HG02885 (cell line): ENCODE measurements at regions not wholly inside any gene's neighbourhood (a gene's known extent, or its start where the extent isn't known, plus 50 kb on each side); places are given as distances from the start of the nearest gene placed in this dataset.

ENCODE experiments used
- ATAC-seq: cut with Tn5 transposase; IDR thresholded peaks from one replicate; pipeline ENCODE4 v1.9.1; 2021; ENCODE audit warnings: mild to moderate bottlenecking; ENCODE audit not compliant: unreplicated experiment, poor library complexity

DNA sequence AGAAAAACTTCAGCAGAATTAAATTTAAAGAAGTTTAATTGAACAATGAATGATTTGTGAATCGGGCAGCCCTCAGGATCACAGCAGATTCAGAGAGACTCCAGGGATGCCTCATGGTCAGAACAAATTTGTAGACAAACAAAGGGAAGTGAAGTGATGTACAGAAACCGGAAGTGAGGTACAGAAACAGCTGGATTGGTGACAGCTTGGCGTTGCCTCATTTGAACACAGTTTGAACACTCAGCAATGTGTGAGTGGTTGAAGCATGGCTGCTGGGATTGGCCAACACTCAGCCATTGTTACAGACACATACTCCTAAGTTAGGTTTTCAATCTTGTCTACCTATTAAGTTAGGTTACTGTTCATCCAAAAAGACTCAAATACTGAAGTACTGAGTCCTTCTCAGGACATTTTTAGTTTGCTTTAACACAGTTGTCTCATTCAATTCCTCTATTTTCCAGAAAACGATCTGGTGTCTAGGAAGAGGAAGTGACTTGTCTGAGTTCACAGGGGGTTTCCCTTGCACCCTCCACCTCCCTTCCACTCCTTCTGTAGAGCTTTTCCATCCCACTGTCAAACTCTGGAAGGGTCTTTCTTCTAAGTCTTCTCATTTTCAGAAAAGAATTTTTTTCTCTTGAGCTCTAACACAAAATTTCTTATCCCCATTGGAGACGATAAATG lies 137.9 kb downstream of the SLC4A3 start:
- no peak for ATAC-seq

DNA sequence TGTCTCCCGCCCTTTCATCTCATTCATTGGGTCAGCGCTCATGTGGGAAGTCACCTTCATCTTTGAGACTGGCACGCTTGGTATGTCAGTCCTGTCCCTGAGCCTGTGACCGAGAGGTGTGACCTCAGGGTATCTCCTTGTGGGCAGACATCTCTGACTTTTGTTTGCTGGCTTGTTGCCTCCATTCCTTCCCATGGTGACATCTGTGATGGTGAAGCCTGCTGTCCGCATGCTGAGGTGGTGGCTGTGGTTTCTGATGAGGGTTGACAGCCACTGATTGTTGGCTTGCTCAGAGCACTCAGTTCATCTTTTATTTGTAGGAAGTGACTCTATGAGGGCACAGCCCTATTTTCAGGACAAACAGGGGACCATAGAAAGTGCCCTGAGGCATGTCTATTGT lies 139.2 kb downstream of the SLC4A3 start:
- no peak for ATAC-seq

DNA sequence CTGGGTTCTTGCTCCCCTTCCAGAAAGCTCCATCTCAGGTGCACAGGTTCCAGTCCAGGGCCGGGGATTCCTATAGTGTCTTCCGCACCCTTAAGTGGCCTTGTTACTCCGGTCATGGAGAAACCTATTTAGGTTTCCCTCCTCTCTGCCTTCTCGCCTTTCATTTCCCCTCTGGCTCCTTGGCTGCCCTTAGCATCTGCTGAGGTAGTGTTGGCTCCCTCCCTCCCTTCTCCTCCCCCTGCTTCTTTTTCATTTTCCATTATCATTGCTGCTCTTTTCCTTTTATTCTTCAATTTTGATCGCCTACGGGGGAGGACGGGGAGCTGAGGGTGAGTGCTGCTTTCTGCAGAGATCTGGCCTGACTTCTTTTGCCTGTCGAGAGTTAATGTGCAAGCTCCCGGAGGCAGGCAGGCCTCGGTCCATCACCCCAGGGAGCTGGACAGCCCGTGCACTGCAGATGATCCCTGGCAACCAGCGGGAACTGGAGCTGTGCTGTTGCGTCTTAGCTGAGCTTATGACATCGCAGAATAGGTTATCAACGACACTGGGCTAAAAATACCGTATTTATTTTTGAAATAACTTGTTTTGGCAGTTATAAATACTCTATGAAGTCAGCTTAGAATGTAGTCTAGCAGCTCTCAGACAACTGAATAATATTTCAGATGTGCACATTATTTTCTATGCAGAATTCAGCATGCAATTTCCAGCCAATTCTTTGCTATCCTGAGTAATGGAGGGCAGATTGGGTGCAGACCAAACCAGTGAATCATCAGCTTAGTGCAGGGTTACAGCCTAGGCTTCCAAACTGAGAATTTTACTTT lies 141.9 kb downstream of the SLC4A3 start:
- no peak for ATAC-seq

DNA sequence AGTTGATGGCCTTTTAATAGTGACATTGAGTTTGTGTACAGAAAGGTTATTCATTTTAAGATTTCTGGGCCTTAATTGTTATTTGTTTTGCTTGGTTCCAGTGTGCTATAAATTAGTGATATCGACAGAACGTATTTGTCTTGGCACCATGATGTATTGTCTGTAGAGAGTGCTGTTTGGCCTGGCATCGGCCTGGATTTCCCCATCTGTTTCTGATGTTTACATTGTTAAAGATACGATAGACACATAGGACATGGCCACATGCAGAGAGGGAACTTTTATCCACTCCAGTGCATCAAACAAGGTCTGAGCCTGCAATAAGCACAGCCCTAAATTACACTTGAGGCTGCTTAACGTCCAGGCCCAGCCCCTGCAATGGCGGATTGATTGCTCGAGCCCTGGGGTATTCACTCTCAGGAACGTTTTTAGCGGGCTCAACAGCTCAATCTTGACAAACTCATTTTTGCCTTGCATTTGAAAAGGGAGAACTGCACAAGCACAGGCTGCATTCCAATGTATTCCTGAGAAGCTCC lies 144.7 kb downstream of the SLC4A3 start:
- ATAC-seq = no peak

DNA sequence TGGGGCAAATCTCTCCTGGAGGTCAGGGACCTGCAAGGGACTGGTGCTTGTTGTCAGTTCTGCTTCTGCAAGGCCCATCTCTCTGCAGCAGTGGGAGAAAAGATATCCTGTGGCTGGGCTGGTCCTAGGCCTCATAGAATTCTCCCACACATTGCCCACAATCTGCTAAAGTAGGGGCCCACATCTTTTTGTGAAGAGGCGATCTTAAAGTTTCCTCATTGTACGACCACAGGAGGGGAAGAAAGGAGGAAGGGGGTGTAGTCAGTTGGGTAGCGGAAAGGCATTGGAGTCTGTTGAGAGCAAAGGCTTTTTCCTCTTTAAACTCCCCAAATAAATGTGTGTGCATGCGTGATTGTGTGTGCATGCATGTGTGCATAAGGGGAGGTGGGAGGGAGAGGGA lies 145.3 kb downstream of the SLC4A3 start:
- no peak for ATAC-seq

DNA sequence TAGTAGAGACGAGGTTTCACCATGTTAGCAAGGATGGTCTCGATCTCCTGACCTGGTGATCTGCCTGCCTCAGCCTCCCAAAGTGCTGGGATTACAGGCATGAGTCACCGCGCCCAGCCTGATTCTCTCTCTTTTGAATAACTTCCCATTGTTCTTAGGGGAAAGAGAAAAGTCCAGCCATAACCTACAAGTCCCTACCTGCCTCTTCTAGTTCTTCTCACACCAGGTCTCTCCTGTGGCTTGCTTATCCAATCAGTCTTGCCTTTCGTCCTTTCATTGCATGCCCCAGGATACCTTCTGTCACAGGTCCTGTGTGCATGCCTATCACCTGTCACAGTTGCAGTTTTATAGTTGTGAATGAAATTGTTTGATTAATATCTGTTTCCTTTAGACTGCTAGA lies 148.1 kb downstream of the SLC4A3 start:
- no peak for ATAC-seq

DNA sequence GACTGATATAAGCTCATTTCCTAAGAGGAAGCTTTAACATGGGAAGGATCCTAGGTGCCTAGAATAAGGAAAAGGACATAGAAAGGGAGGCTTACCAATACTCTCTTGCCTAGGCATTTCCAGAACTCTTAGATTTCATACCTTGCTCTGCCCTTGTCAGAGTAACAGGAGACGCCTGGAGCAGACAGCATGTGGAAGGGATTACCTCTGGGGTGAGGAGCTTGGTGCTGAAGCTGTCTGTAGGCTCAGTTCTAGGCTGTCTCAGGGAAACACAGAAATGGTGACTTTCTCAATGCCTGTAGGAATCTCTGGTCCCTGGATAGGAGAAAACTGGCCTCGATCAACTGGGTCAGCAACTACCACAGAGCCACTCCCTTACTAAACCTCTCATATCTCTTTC lies 150.0 kb downstream of the SLC4A3 start:
- ATAC-seq = no peak

DNA sequence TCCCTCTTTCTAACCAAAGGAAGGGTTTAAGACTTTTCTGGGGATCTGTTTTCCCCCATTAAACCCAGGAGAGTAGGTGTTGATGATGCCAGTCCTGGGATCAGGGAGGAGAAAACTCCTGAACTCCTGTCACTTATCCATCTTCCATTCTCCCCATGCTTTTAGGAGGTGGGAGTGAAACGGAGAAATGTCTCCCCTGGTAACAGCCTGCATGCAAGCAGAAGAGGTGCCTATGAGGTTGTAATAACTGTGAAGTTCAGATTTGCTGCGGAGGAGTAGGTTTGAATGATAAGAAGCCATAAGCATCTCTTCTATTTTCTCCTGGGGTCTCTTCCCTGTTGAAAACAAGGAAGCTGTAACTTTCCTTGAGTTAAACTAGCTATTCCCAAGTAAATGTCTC lies 150.8 kb downstream of the SLC4A3 start:
- no peak for ATAC-seq

DNA sequence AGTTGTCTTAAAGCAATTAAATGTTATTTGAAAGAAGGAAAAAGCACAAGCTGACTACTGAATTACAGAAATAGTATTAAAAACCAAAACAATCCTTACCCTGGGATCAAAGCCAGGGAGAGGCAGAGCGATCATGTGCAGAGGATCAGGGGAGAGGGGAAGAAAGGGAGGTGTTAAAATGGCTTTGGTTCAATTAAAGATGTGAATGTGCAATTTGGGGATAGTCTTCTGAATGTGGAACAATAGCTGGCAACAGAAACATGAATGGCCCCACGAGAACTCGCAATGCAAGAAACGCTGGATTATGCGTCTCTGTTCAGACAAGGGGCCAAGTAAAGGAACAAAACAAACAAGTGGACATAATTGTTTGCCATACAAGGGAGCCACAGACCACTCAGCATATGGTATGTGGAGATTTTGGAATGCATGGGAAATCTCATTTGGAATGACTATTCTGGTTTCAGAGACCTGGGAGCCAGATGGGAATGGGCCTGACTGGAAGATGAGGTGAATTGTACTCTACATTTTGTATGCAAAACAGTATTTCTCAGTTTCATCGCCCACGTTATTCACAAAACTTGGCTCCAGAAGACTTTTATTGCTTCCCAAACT lies 155.4 kb downstream of the SLC4A3 start:
- ATAC-seq = no peak

DNA sequence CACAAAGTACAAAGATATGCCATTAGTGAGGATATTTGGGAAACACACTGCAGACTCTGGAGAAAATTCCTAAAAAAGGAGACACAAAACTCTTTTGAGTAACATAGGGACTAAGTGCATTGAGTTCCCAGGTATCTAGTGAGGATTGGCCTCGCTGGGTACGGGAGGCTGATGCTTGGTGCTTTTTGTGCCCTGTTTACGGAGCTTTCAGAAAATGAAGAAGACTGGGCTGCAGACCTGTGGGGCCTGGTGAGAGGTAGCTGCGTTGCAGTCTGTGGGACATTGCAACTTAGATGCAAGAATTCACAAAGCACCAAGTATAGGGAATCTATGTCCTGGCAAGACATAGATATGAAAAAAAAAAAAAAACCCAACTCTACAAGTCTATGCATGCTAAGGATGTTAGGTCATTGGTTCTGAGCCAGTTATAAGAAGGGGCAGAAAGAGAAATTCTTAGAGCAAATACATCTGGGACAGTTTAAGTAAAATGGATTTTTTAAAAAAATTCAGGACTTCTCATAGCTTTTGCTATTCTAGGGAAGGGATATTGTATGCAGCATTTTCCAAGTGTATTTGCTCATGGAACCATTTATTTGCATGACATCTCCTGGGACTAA lies 156.0 kb downstream of the SLC4A3 start:
- no peak for ATAC-seq

DNA sequence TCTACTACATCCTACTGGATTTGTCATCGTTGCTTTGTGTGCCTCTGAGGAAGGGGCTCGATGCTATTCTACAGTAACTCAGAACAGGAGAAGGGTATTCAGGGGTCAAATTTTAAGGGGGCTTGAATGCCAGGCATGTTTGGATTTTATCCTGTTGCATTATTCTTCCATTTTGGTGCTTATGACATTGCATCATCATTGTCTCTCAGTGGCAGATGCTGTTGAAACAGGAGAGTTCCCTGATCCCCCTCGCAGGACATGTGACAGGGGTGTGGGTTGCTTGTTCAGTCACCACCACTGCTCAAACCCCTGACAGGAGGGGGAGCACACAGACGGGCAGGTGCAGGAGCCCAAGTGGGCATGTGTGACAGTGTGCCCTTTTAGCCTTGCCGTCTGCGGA lies 156.7 kb downstream of the SLC4A3 start:
- ATAC-seq = no peak

DNA sequence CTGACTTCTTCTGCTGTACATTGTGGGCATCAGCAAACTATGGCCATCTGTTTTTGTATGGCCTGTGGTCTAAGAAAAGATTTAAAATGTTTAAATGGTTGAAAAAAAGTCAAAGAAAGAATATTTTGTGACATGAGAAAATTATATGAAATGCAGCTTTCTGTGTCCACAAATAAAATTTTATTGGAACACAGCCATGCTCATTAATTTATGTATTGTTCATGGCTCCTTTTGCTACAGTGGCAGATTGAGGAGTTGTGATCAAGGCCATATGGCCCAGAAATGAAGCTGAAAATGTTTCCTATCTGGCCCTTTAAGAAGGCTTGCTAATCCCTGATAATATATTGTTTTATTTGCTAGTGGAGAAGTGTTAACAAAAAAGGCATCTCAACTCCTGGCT lies 162.0 kb downstream of the SLC4A3 start:
- no peak for ATAC-seq

DNA sequence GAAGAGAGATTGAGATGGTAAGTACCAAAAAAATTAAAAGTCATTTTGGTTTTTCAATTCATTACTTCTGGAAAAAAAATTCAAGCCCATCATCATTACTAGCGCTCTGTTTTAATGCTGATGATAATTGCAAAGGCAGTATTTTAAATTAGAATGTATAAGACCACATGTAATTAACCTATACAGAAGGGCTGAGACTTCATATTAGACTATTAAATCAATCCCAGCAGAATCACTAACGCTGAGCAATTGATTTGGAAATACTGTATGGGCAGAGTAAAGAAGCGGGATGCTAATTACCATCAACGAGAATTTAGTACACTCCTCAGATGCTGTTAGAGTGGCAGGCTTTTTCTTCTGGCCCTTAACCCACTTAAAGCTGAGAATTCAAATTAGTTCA lies 165.0 kb downstream of the SLC4A3 start:
- no peak for ATAC-seq

DNA sequence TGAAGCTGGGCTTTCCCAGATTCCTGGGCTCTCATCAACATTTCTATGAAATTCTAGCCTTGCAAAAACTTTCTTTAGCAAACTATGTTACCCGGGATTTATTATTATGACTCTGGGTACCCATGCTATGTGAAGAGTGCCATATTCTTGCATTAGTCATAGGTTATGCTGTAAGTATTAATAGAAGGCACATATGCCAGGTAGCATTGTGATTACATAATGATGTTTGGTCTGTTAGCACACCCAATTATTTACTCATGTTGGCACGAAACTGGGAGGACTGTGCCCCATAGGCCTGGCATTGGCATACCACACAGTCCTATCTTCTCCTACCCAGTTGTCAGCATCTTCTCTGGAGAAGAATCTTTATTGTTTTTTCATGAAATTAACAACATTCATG lies 171.0 kb downstream of the SLC4A3 start:
- no peak for ATAC-seq

DNA sequence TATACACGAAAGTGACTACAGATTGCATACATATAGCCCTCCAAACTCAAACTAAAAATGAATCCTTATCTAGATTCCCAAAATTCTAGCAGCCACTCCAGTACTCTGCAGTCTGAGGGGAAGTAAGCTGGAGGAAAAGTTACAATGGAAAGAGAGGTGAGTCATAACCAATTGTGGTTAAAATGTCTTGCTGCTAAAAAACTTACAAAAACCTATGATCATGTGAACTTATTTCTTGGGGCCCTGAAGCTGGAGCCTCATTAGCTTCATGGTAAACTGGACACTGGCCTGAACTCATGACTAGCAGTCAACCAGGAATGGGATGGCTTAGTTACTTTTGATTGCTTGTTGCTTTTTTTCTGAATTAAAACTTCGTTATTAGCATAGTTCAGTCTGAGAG lies 175.9 kb downstream of the SLC4A3 start:
- no peak for ATAC-seq

DNA sequence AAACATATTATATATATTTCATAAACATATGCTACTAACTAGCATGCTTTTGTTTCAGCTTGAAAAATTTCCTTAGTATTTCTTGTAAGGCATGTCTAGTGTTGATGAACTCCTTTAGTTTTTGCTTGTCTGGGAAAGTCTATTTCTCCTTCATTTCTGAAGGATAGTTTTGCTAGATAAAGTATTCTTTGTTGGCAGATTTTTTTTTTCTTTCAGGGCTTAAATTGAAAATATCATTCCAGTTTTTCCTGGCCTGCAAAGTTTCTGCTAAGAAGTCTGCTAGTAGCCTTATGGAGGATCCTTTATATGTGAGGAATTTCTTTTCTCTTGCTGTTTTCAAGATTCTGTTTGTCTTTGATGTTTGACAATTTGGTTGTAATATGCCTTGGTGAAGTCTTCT lies 183.5 kb downstream of the SLC4A3 start:
- no peak for ATAC-seq

DNA sequence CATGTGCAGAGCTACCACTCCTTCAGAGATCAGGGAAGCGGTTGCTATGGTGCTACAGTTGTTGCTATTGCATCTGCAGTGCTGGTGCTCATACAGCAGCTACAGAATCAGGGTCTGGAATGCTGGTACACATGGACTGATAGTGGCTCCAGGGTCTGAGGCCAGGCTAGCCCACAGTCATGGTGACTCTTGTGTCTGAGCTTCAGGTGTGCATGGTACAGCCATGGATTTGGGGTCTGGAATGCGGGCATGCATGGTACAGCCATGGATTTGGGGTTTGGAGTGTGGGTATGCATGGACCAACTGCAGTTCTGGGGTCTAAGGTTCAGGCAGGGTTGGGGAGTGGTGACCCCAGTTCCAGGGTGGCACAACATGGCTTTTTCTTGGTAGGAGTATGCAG lies 185.2 kb downstream of the SLC4A3 start:
- ATAC-seq = no peak

DNA sequence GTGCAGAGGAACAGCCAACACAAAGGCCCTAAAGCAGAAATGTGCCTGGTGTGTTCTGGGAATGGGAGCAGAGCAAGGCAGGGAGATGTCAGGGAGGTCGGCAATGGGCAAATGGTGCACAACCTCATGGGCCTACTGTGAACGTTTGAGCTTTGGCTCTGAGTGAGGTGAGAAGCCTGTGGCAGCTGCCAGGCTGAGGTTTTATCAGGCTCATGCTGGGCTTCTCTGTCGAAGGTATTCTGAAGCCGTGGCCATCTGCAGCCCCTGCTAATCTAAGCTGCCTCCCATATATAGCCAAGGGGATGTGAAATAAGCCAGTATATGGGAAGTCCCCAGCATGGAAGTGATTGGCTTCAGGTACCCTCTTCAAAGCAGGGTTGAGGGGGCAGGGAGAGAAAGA lies 193.3 kb downstream of the SLC4A3 start:
- no peak for ATAC-seq

DNA sequence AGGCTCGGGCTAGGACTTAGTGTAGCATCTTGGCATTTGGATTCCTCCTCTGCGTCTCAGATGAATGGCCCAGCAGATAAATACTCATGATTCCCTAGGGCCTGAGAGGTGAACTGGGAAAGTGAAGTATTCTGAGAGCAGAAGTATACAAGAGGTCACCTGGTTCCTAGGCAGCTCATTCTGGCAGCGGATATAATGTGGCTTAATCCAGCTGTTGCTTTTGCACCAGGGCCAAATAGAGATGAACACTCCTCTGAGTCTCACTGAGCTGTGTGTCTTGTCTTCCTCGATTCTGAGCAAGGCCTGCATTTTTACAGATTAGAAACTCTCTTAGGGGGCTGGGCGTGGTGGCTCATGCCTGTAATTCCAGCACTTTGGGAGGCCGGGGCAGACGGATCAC lies 196.1 kb downstream of the SLC4A3 start:
- ATAC-seq = no peak

DNA sequence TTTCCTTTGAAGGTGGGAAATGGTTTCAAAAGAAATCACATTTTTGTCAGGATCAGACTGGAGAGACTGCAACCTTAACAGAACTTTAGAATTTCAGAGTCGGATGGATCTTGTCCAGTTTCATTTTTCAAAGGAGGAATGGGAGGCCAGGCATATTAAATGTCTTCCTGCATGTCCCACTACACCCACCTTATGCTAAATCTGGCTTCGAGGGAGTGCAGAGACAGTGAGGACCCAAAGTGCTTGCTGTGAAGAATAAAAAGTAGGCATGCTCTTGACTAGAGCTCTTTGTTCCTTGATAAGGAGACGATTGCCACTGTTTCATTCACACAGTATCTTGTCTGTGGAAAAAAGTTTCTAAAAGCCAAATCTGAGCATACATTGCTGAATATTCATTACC lies 197.6 kb downstream of the SLC4A3 start:
- no peak for ATAC-seq

DNA sequence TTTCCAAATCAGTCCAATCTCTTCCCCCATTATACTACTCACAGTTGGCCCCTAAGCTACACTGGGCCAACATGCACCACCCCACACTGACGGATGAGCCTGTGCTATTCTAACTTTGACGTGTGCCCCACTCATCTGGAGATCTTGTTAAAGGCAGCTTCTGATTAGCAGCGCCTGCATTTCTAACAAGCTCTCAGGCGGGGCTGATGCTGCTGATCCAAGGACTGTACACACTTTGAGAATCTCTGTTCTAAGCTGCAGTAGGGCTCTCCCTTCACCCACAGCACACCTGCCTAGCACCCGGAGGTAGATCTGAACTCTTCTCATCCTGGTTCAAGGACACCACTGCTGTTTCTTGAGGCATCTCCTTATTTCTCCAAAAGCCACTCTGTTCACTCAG lies 200.7 kb downstream of the SLC4A3 start:
- no peak for ATAC-seq
